Ovary (tissue), 7 donors: ENCODE measurements at regions not wholly inside any gene's neighbourhood (a gene's known extent, or its start where the extent isn't known, plus 50 kb on each side); places are given as distances from the start of the nearest gene placed in this dataset.
"Not testable (repeated sequence)": the region's sequence is repeated elsewhere in the genome, so short reads cannot be mapped to it uniquely, and the experiment has no call there.

Experiments
- DNase-seq, 5 donors: peaks; one replicate each; pipeline ENCODE4 v3.0.0-alpha.2; 2019 to 2020
- H3K27ac ChIP-seq, 2 donors: fragments of 200-600 bp; one replicate each; pipeline versions ENCODE4 v1.5.1 to v1.8.0; 2019 to 2022
- H3K27me3 ChIP-seq: fragments of 200-600 bp; one replicate; pipeline ENCODE4 v1.8.0; 2022
- H3K36me3 ChIP-seq: fragments of 200-600 bp; sonication (generic); one replicate; pipeline ENCODE4 v1.5.1; 2019
- H3K4me1 ChIP-seq: one replicate; pipeline ENCODE4 v1.8.1; 2013; ENCODE audit warnings: mild to moderate bottlenecking, moderate library complexity; ENCODE audit not compliant: insufficient read depth
- H3K4me3 ChIP-seq: fragments of 200-600 bp; sonication (generic); one replicate; pipeline ENCODE4 v1.5.1; 2017
- H3K9me3 ChIP-seq, 2 donors: fragments of 200-600 bp in 1 of 2; sonication (generic) in 1 of 2; one replicate each; pipeline versions ENCODE4 v1.5.1 to v1.8.1; 2013 to 2019; ENCODE audit warnings: mild to moderate bottlenecking in 1 of 2, moderate library complexity in 1 of 2
- WGBS, 3 donors: extraction: QIAGEN DNeasy Blood & Tissue Kit in 1 of 3; methylation state at CpG; one replicate each; pipeline versions ENCODE4 v1.1.5 to v1.1.7; 2013 to 2017; 5-methylcytosine and 5-hydroxymethylcytosine counted together
- intact Hi-C, 4 donors: fragments of 100-400 bp; cut with DNase I; formaldehyde crosslinking; loops; one replicate each; pipeline versions ENCODE4 v1.11.0 to v1.15.1; 2022 to 2023
- donor health status: DM: no; HTN: no; CAD: no; lungs with moderate emphysema.
- donor health status: DM: no; HTN: no; CAD: no.
- donor health status: Bipolar disorder and iron deficiency.
- donor health status: DM: no; HTN: no; CAD: no.
- donor health status: DM: yes; HTN: yes; CAD: no.

DNA sequence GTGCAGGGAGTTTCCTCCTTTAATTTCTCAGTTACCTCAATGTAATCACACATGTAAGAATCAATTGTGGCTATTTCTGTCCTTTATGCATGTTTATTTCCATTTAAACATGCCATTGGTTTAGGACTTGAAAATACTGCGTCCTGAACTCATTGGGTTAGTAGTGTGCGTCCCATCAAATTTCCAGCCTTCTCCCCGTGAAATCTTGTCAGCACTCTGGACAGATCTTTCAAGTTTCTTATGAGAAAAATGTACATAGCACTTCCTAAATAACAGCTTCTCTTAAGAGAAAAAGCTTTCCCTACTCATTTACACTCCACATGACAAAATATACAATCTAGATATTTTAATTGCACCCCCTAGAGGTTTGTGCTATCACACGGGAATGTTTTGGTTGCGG, 353.9 kb upstream of the FOLH1 start:
- intact Hi-C loops, DNase-seq, H3K27ac ChIP-seq, H3K4me1 ChIP-seq, H3K9me3 ChIP-seq, H3K4me3 ChIP-seq, H3K27me3 ChIP-seq, H3K36me3 ChIP-seq: not testable (repeated sequence)
- 45 to 63% (median 63%) methylated on average over 5 of the region's 5 CpGs for WGBS, 3 donors

DNA sequence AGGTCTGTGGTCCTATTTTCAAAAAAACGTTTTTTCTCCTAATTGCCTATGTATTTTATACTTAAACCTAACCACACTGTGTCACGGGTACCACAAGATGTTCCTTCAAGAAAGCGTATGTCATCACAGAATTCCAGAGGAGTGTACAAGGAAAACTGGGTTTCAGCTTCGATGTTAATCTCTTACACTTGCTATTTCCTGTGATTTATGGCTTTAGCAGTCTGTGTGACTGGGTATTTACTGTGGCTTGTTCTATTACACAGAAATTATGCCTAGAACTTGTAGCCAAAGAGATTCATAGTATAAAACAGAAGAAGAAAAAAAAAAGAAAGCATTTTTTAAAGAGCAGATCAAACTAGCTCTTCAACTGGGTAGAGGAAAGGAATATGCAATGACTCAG, 371.1 kb upstream of the FOLH1 start:
- 42 to 51% (median 50%) methylated on average over 4 of the region's 4 CpGs for WGBS, 3 donors
- H3K9me3 ChIP-seq, H3K4me1 ChIP-seq, DNase-seq, intact Hi-C loops, H3K36me3 ChIP-seq, H3K27me3 ChIP-seq, H3K27ac ChIP-seq, H3K4me3 ChIP-seq: not testable (repeated sequence)

DNA sequence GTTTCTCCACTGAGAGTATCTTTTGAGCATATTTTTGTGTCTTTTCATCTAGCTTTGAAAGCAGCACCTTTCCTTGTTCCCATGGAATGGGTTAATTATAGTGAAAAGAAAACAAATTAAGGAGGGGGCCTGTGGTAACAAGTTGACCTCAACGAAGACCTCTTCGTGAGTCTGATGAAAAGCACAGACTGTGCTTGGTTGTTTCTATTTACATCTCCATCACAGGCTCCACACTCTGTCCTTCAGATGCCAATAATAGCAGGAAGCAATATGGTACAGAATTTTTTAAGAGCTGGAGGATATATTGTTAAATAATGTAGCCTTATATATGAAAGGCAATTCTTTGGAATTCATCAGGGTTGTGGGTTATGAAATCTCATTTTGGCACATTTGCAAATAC, 366.7 kb upstream of the OR4C13 start:
- H3K4me1 ChIP-seq, intact Hi-C loops, H3K4me3 ChIP-seq, H3K27ac ChIP-seq, H3K27me3 ChIP-seq, DNase-seq, H3K9me3 ChIP-seq, H3K36me3 ChIP-seq: not testable (repeated sequence)
- WGBS, 3 donors, result 33 to 56% (median 55%) methylated on average over 2 of the region's 2 CpGs

DNA sequence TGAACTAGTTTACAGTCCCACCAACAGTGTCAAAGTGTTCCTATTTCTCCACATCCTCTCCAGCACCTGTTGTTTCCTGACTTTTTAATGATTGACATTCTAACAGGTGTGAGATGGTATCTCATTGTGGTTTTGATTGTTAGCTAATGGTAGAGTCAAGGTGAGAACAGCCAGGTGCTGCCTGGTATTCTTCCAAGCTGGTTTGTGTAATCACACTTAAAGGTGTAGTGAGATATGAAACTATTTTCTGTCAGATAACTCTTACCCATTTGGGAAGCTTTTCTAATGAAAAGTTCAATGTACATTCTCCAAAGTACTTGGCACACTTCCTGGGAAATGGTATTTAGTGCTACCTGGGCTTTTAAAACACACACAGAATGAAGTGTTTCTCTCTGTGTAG, 343.3 kb upstream of the OR4C13 start:
- H3K27ac ChIP-seq, H3K36me3 ChIP-seq, H3K4me3 ChIP-seq, intact Hi-C loops, H3K27me3 ChIP-seq, DNase-seq, H3K4me1 ChIP-seq, H3K9me3 ChIP-seq: not testable (repeated sequence)

DNA sequence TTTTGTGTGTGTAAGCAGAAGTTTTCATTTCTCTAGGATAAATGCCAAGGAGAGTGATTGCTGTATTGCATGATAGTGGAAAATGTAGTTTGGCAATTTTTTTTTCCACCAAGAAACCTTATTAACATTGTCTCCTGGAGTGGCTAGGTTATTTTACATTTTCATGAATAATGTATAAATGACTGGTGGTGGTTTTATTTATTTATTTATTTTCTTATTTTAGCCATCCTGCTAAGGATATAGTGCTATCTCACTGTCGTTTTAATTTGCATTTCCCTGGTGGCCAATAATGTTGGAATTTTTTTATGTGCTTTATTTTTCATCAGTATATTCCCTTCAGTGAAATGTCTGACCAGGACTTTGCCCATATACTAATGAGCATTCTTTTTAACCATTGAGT, 328.3 kb upstream of the OR4C13 start:
- intact Hi-C loops, H3K36me3 ChIP-seq, DNase-seq, H3K27ac ChIP-seq, H3K4me3 ChIP-seq, H3K4me1 ChIP-seq, H3K27me3 ChIP-seq, H3K9me3 ChIP-seq: not testable (repeated sequence)
- WGBS, 3 donors, result 32 to 62% (median 34%) methylated on average over 1 of the region's 1 CpG

DNA sequence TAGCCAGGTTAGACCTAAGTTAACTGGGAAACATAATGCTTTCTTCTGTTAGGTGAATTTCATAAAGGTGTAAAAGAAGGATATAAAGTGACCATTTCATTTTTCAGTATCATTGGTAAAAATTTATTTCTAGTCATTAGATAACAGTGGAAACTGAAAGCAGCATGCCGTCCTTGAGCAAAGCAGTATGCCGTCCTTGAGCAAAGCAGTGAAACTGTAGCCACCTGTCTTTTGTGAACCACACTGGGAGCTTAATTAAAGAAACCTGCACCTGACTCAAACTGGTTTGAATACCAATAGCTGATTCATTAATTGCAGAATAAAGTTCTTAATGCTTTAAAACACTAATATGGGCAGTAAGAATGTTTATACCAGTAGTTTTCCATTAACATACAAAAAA, 281.5 kb upstream of the OR4C13 start:
- H3K9me3 ChIP-seq, H3K4me1 ChIP-seq, intact Hi-C loops, H3K36me3 ChIP-seq, DNase-seq, H3K27me3 ChIP-seq, H3K4me3 ChIP-seq, H3K27ac ChIP-seq: not testable (repeated sequence)
- 24 to 61% (median 37%) methylated on average over 2 of the region's 2 CpGs for WGBS, 3 donors

DNA sequence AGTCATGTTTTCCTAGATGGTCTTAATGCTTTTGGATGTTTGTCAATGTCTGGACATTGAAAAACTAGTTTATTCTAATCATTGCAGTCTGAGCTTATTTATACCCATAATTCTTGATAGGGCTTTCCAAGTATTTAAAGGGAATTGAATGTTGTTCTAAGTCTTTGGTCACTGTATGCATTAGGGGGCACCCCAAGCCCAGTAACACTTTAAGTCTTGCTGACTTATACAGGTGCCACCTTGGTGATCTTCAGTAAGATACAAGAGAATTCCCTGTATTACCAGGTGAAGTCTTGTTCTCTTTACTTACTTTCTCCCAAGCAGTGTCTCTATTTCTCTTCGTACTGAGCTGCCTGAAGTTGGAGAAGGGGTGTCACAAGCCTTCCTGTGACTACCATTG, 250.1 kb upstream of the OR4C13 start:
- H3K4me3 ChIP-seq, H3K4me1 ChIP-seq, H3K9me3 ChIP-seq, intact Hi-C loops, DNase-seq, H3K27me3 ChIP-seq, H3K36me3 ChIP-seq, H3K27ac ChIP-seq: not testable (repeated sequence)
- WGBS, 3 donors, result 36 to 58% (median 51%) methylated on average over 1 of the region's 1 CpG

DNA sequence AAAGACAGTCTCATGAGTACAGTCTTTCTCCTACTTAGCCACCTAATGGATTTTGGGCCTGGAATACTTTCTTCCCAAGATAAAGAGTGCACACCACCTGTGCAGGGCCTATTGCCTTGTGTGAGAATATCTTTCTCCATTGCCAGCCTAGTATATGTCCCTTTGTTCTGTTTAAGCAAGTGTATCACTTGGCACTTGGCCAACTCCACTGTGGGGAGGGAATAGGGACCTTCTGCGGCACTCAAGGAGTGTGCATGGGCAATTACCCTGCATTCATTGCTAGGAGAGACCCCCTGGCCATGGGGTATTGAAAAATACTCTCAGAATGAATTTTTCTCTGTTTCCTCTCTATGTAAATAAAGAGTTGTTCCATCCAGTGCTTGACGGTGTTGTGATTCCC, 201.7 kb upstream of the OR4C13 start:
- H3K36me3 ChIP-seq, H3K4me3 ChIP-seq, DNase-seq, H3K9me3 ChIP-seq, intact Hi-C loops, H3K27ac ChIP-seq, H3K4me1 ChIP-seq, H3K27me3 ChIP-seq: not testable (repeated sequence)
- 66 to 82% (median 73%) methylated on average over 2 of the region's 2 CpGs for WGBS, 3 donors

DNA sequence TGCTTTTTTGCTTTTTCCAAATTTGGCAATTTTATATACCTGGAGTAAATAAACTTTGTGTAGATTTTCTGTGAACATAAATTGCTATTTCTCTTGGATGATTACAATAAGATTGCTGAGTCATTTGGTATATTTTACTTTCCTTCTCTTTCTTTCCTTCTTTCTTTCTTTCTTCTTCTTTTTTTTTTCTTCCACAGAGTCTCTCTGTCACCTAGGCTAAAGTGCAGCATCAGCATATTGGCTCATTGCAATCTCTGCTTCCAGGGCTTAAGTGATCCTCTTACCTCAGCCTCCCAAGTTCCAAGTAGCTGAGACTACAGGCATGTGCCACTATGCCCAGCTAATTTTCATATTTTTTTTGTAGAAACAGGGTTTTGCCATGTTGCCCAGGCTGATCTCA, 201.2 kb upstream of the OR4C13 start:
- H3K27me3 ChIP-seq, DNase-seq, intact Hi-C loops, H3K36me3 ChIP-seq, H3K9me3 ChIP-seq, H3K4me1 ChIP-seq, H3K27ac ChIP-seq, H3K4me3 ChIP-seq: not testable (repeated sequence)

DNA sequence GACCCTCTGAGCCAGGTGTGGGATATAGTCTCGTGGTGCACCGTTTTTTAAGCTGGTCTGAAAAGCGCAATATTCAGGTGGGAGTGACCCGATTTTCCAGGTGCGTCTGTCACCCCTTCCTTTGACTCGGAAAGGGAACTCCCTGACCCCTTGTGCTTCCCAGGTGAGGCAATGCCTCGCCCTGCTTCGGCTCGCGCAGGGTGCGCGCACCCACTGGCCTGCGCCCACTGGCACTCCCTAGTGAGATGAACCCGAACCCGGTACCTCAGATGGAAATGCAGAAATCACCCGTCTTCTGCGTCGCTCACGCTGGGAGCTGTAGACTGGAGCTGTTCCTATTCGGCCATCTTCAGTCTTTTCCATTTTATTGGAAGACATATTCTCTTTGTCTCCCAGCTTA, 171.4 kb upstream of the OR4C13 start:
- intact Hi-C loops, H3K4me3 ChIP-seq, H3K4me1 ChIP-seq, H3K27ac ChIP-seq, H3K9me3 ChIP-seq, H3K27me3 ChIP-seq, H3K36me3 ChIP-seq, DNase-seq: not testable (repeated sequence)
- 92 to 93% (median 93%) methylated on average over 18 to 20 of the region's 20 CpGs for WGBS, 3 donors

DNA sequence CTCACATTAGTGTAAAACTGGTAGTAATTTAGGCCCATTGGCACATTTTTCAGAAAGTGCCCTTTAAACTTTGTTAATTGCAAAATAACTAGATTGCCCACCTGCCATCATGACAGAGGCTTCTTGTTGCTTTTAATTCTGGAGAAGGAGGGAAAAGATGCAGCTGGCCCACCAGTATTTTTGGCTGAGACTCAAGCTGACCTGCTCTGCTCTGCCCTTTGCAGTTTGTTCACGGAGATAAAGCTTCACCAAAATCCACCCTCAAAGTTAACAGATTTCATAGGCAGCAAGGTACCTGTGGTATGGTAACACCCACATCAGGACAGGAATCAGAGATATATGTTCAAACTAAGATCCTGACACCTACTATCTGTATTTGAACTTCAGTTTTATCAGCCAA, 170.2 kb upstream of the OR4C13 start:
- H3K9me3 ChIP-seq, H3K4me3 ChIP-seq, H3K36me3 ChIP-seq, H3K27me3 ChIP-seq, intact Hi-C loops, H3K4me1 ChIP-seq, H3K27ac ChIP-seq, DNase-seq: not testable (repeated sequence)
- 62 to 88% (median 65%) methylated on average over 1 of the region's 1 CpG for WGBS, 3 donors

DNA sequence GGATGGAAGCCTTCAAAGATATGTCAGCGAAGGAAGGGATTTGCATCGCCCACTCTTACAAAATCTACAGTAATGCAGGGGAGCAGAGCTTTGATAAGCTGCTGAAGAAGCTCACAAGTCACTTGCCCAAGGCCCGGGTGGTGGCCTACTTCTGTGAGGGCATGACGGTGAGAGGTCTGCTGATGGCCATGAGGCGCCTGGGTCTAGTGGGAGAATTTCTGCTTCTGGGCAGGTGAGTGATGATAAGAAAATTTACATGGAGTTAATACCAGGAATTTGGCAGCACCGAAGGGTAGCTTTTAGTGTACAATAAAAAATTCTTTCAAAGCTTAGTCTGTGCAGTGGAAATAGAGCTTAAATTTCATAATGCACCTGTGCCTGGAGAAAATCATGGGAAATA, 168.3 kb upstream of the OR4C13 start:
- H3K9me3 ChIP-seq, DNase-seq, H3K4me1 ChIP-seq, intact Hi-C loops, H3K27ac ChIP-seq, H3K36me3 ChIP-seq, H3K27me3 ChIP-seq, H3K4me3 ChIP-seq: not testable (repeated sequence)
- 84 to 85% (median 84%) methylated on average over 4 of the region's 6 CpGs for WGBS, 3 donors

DNA sequence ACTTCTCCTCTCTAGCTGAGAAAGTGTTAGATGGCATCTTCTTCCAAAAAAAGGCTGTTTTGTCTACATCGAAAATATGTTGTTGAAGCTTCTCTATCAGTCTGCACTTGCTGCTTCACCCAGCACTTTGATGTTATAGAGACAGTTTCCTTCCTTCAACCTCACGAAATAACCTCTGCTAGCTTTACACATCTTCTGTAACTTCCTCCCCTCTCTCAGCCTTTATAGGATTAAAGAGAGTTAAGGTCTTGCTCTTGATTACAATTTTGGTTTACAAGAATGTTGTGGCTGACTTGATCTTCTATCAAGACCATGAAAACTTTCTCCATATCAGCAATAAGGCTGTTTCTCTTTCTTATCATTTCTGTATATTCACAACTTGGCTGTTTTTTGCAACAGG, 162.4 kb upstream of the OR4C13 start:
- DNase-seq, H3K9me3 ChIP-seq, H3K4me1 ChIP-seq, H3K27ac ChIP-seq, H3K4me3 ChIP-seq, H3K36me3 ChIP-seq, H3K27me3 ChIP-seq, intact Hi-C loops: not testable (repeated sequence)
- WGBS, 3 donors, result 25 to 69% (median 41%) methylated on average over 2 of the region's 2 CpGs
